ENCODE measurements at regions not wholly inside any gene's neighbourhood (a gene's known extent, or its start where the extent isn't known, plus 50 kb on each side); places are given as distances from the start of the nearest gene placed in this dataset.

DNA sequence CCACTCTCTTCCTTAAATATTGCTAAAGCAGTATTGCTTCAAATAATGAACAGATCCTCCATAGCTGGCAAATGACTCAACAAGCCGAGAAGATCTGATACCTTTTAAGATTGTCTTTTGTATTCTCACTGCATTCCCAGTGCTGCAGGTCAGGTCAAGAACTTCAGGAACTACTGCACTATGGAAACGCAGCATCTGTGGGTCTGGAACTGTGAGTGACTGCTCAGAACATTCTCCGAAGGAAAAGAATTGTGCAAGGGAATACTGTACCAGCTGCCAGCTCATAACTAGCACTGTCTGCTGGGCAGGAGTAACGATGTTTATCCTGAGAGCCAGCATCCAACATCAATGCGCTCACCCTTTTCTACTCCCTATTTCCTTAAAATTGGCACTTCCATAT is 348.0 kb upstream of the SOX5 start:
- TF ChIP-seq CTCF (optimal IDR thresholded peaks at IDR 0.05 in 1 of 3, IDR thresholded peaks at IDR 0.05 in 1 of 3, conservative IDR thresholded peaks at IDR 0.05 in 1 of 3; ENCODE audit: extremely low read depth in 1 of 3, insufficient read depth in 2 of 3, low read length in 3 of 3): no peak
- TF ChIP-seq EZH2 (IDR thresholded peaks at IDR 0.05; ENCODE audit: low read length): no peak

Measured in keratinocyte (primary cell).